ENCODE measurements at regions not wholly inside any gene's neighbourhood (a gene's known extent, or its start where the extent isn't known, plus 50 kb on each side); places are given as distances from the start of the nearest gene placed in this dataset.

GRCh38 chr12:115618105-115618504, 659.4 kb downstream of the MED13L start (continued):
- TF ChIP-seq, protein P1, sequence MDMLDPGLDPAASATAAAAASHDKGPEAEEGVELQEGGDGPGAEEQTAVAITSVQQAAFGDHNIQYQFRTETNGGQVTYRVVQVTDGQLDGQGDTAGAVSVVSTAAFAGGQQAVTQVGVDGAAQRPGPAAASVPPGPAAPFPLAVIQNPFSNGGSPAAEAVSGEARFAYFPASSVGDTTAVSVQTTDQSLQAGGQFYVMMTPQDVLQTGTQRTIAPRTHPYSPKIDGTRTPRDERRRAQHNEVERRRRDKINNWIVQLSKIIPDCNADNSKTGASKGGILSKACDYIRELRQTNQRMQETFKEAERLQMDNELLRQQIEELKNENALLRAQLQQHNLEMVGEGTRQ (IDR thresholded peaks at IDR 0.05; ENCODE audit: low read length): no peak
- TF ChIP-seq SP2 (IDR thresholded peaks at IDR 0.05; ENCODE audit: low read length): no peak

All from H1 (cell line).